ENCODE measurements at regions not wholly inside any gene's neighbourhood (a gene's known extent, or its start where the extent isn't known, plus 50 kb on each side); places are given as distances from the start of the nearest gene placed in this dataset.

DNA sequence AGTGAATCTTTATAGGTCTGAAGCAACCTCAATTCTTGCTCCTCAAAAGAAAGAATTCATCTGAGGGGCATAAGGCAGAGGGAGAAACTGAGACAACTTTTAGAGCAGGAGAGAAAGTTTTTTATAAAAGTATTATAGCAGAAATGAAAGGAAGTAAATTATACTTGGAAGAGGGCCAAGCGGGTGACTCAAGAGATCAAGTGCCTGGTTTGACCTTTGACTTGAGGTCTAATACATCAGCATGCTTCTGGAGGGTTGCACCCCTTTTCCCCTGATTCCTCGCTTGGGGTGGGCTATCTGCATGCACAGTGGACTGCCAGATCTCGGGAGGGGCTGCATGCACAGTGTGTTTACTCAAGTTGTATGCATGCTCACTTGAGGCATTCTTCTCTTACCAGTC is 268.5 kb upstream of the LRATD1 start:
- no peaks in the 10 kb centered on the region for H3K36me3 ChIP-seq (ENCODE audit: insufficient read depth, low read length)
- H3K79me2 ChIP-seq (ENCODE audit: insufficient read depth, low read depth, low read length) = no peaks in the 10 kb centered on the region
- ChIA-PET CTCF (ENCODE audit: unreplicated experiment) (no interaction called here), POLR2A (no interaction called here)
- H3K9me3 ChIP-seq (ENCODE audit: low read length) = no peaks in the 10 kb centered on the region
- H2AFZ ChIP-seq (ENCODE audit: low read length) = no peak overlapping the region
- no peak overlapping the region for H3K4me2 ChIP-seq (ENCODE audit: low read length)
- no TSS peak for BruUV-seq (replicated peaks)
- no peak overlapping the region for H3K27ac ChIP-seq (ENCODE audit: low read depth, low read length, poor library complexity, severe bottlenecking)
- H3K9me2 ChIP-seq (ENCODE audit: insufficient read depth, low read length) = no peaks in the 10 kb centered on the region
- intact Hi-C loops (cut with micrococcal nuclease; ENCODE audit: unreplicated experiment) = no loop called here
- TF ChIP-seq EZH2phosphoT487 (IDR thresholded peaks at IDR 0.05; ENCODE audit: borderline replicate concordance, low read depth, low read length) = no peak
- TF ChIP-seq, protein P1, sequence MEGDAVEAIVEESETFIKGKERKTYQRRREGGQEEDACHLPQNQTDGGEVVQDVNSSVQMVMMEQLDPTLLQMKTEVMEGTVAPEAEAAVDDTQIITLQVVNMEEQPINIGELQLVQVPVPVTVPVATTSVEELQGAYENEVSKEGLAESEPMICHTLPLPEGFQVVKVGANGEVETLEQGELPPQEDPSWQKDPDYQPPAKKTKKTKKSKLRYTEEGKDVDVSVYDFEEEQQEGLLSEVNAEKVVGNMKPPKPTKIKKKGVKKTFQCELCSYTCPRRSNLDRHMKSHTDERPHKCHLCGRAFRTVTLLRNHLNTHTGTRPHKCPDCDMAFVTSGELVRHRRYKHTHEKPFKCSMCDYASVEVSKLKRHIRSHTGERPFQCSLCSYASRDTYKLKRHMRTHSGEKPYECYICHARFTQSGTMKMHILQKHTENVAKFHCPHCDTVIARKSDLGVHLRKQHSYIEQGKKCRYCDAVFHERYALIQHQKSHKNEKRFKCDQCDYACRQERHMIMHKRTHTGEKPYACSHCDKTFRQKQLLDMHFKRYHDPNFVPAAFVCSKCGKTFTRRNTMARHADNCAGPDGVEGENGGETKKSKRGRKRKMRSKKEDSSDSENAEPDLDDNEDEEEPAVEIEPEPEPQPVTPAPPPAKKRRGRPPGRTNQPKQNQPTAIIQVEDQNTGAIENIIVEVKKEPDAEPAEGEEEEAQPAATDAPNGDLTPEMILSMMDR (conservative IDR thresholded peaks at IDR 0.05; ENCODE audit: low read length) = no peak
- no peaks in the 10 kb centered on the region for H4K20me1 ChIP-seq (ENCODE audit: insufficient read depth, low read length)
- no peak for DNase-seq (ENCODE audit: low spot score)
- H3K4me1 ChIP-seq (ENCODE audit: insufficient read depth, low read length, poor library complexity, severe bottlenecking) = no peaks in the 10 kb centered on the region
- H3K4me3 ChIP-seq (ENCODE audit: low read depth, low read length, poor library complexity, severe bottlenecking) = no peak overlapping the region

DNA sequence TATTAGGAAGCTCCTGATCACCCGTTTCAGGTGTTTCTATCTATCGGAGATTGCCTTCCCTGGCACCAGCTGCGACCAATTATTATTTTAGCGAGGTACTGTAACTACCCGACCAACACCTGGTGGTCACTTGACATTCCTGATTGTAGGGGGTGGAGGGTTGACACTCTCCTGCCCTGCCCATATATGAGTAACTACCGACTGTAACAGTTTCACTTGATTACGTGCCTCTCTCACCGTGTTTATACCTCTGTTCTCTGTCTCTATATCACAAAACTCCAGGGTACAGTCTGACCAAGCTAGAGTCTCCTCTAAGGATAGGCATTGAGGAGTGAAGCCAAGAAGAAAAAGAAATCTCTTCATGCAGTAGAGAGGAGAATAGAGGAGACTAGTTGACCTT is 268.0 kb upstream of the LRATD1 start:
- CTCF ChIA-PET (ENCODE audit: unreplicated experiment) = no interaction called here
- DNase-seq (ENCODE audit: low spot score) = no peak
- Histone ChIP-seq H3K4me2 (ENCODE audit: low read length) (no peak overlapping the region), H3K4me3 (ENCODE audit: low read depth, low read length, poor library complexity, severe bottlenecking) (no peak overlapping the region), H2AFZ (ENCODE audit: low read length) (no peak overlapping the region), H3K79me2 (ENCODE audit: insufficient read depth, low read depth, low read length) (no peaks in the 10 kb centered on the region), H3K9me3 (ENCODE audit: low read length) (no peaks in the 10 kb centered on the region), H4K20me1 (ENCODE audit: insufficient read depth, low read length) (no peaks in the 10 kb centered on the region), H3K36me3 (ENCODE audit: insufficient read depth, low read length) (no peaks in the 10 kb centered on the region), H3K4me1 (ENCODE audit: insufficient read depth, low read length, poor library complexity, severe bottlenecking) (no peaks in the 10 kb centered on the region), H3K27ac (ENCODE audit: low read depth, low read length, poor library complexity, severe bottlenecking) (no peak overlapping the region), H3K9me2 (ENCODE audit: insufficient read depth, low read length) (no peaks in the 10 kb centered on the region)
- POLR2A ChIA-PET = no interaction called here
- no peak for TF ChIP-seq EZH2phosphoT487 (IDR thresholded peaks at IDR 0.05; ENCODE audit: borderline replicate concordance, low read depth, low read length)
- TF ChIP-seq, protein P1 (conservative IDR thresholded peaks at IDR 0.05; ENCODE audit: low read length) = no peak
- BruUV-seq (replicated peaks) = no TSS peak
- intact Hi-C loops (cut with micrococcal nuclease; ENCODE audit: unreplicated experiment) = no loop called here

DNA sequence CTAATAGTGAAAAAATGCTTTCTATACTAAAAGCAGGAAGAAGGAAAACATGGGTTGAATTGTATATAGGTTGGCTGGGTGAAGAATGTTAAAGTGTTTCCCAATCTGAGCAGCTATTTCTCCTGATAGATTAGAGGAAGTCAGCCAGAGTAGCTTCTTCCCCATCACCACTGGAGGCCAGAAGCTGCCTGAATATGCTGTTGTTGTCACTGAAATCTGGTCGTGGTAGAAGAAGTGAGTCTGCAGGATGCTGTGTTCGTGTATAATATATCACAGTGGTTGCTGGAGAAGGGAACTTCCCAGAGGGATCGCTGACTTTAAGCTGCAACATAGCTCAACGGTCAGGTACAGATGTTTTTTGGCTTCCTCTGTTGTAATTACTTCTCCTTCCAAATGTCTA is 247.5 kb upstream of the LRATD1 start:
- intact Hi-C loops (cut with micrococcal nuclease; ENCODE audit: unreplicated experiment) = no loop called here
- H3K36me3 ChIP-seq (ENCODE audit: insufficient read depth, low read length) = no peaks in the 10 kb centered on the region
- DNase-seq (ENCODE audit: low spot score) = no peak
- no TSS peak for BruUV-seq (replicated peaks)
- POLR2A ChIA-PET = interaction anchor here (0.7 kb wide), 1 partner anchor 128 kb away, joined by 3 read pairs; no protein-coding TSS in a partner anchor
- H3K4me2 ChIP-seq (ENCODE audit: low read length) = no peak overlapping the region
- CTCF ChIA-PET (ENCODE audit: unreplicated experiment) = no interaction called here
- H3K9me3 ChIP-seq (ENCODE audit: low read length) = no peaks in the 10 kb centered on the region
- TF ChIP-seq EZH2phosphoT487 (IDR thresholded peaks at IDR 0.05; ENCODE audit: borderline replicate concordance, low read depth, low read length) = no peak
- TF ChIP-seq, protein P1 (conservative IDR thresholded peaks at IDR 0.05; ENCODE audit: low read length) = no peak
- no peaks in the 10 kb centered on the region for H3K4me1 ChIP-seq (ENCODE audit: insufficient read depth, low read length, poor library complexity, severe bottlenecking)
- H4K20me1 ChIP-seq (ENCODE audit: insufficient read depth, low read length) = no peaks in the 10 kb centered on the region
- H3K79me2 ChIP-seq (ENCODE audit: insufficient read depth, low read depth, low read length) = no peaks in the 10 kb centered on the region
- no peak overlapping the region for H3K27ac ChIP-seq (ENCODE audit: low read depth, low read length, poor library complexity, severe bottlenecking)
- H3K4me3 ChIP-seq (ENCODE audit: low read depth, low read length, poor library complexity, severe bottlenecking) = no peak overlapping the region
- H3K9me2 ChIP-seq (ENCODE audit: insufficient read depth, low read length) = no peaks in the 10 kb centered on the region
- H2AFZ ChIP-seq (ENCODE audit: low read length) = no peak overlapping the region
